OCI-LY7 (cell line): ENCODE measurements at regions not wholly inside any gene's neighbourhood (a gene's known extent, or its start where the extent isn't known, plus 50 kb on each side); places are given as distances from the start of the nearest gene placed in this dataset.

Source experiments
- BruUV-seq: library from RNA; stranded (reverse); fragments of 400-500 nt; replicated peaks from 2 replicates; lab custom pipeline; 2021; lab: Mats Ljungman, UMichigan
- CTCF ChIA-PET: fragments of 300-600 bp; sonication (Branson Sonifier 250); formaldehyde crosslinking; loops from one replicate; lab custom pipeline; 2022; ENCODE audit warnings: antibody characterized with exemption; ENCODE audit not compliant: unreplicated experiment; lab: Charles Lee
- POLR2A ChIA-PET: fragments of 300-600 bp; sonication (Branson Sonifier 250); formaldehyde crosslinking; loops from one replicate; lab custom pipeline; 2022; ENCODE audit warnings: antibody characterized with exemption; lab: Charles Lee
- DNase-seq: peaks from one replicate; pipeline ENCODE4 v3.0.0-alpha.2; 2015; ENCODE audit warnings: low spot score
- H2AFZ ChIP-seq: fragments of 200-600 bp; sonication (generic), shearing (Covaris generic); 2 replicates; pipeline ENCODE4 v1.6.1; 2014; ENCODE audit warnings: mild to moderate bottlenecking, antibody characterized with exemption, low read length, moderate library complexity
- H3K27ac ChIP-seq: fragments of 200-600 bp; sonication (generic); 2 replicates; pipeline ENCODE4 v1.5.1; 2014; ENCODE audit warnings: mixed run types, low read depth, mild to moderate bottlenecking, moderate library complexity, low read length, inconsistent platforms; ENCODE audit not compliant: poor library complexity, severe bottlenecking
- H3K36me3 ChIP-seq: fragments of 200-600 bp; sonication (generic); 2 replicates; pipeline ENCODE4 v1.6.1; 2014; ENCODE audit warnings: mild to moderate bottlenecking, antibody characterized with exemption, low read length, moderate library complexity, mixed read lengths; ENCODE audit not compliant: insufficient read depth
- H3K4me1 ChIP-seq: fragments of 200-600 bp; sonication (generic); 2 replicates; pipeline ENCODE4 v1.5.1; 2014; ENCODE audit warnings: mild to moderate bottlenecking, low read length; ENCODE audit not compliant: insufficient read depth, poor library complexity, severe bottlenecking
- H3K4me2 ChIP-seq: fragments of 200-600 bp; sonication (generic); 2 replicates; pipeline ENCODE4 v1.6.1; 2014; ENCODE audit warnings: mild to moderate bottlenecking, low read length
- H3K4me3 ChIP-seq: fragments of 200-600 bp; sonication (generic); 2 replicates; pipeline ENCODE4 v1.5.1; 2014; ENCODE audit warnings: mild to moderate bottlenecking, low read depth, low read length; ENCODE audit not compliant: poor library complexity, severe bottlenecking
- H3K79me2 ChIP-seq: fragments of 200-600 bp; sonication (generic); 2 replicates; pipeline ENCODE4 v1.6.1; 2016; ENCODE audit warnings: low read depth, mild to moderate bottlenecking, low read length, moderate library complexity, mixed read lengths; ENCODE audit not compliant: insufficient read depth
- H3K9me2 ChIP-seq: fragments of 200-600 bp; sonication (generic); 2 replicates; pipeline ENCODE4 v1.6.1; 2016; ENCODE audit warnings: mild to moderate bottlenecking, low read length, mixed read lengths; ENCODE audit not compliant: insufficient read depth
- H3K9me3 ChIP-seq: fragments of 200-600 bp; sonication (generic); 2 replicates; pipeline ENCODE4 v1.6.1; 2014; ENCODE audit warnings: mild to moderate bottlenecking, mixed run types, low read length, mixed read lengths
- H4K20me1 ChIP-seq: fragments of 200-600 bp; sonication (generic); 2 replicates; pipeline ENCODE4 v1.6.1; 2014; ENCODE audit warnings: mild to moderate bottlenecking, antibody characterized with exemption, low read length, moderate library complexity, mixed read lengths; ENCODE audit not compliant: insufficient read depth
- EZH2phosphoT487 ChIP-seq: fragments of 200-600 bp; sonication (generic); IDR thresholded peaks from 2 replicates; pipeline ENCODE4 v1.6.1; 2018; ENCODE audit warnings: low read depth, borderline replicate concordance, mild to moderate bottlenecking, mixed run types, antibody characterized with exemption, low read length, moderate library complexity, mixed read lengths
- intact Hi-C: fragments of 100-400 bp; cut with micrococcal nuclease; formaldehyde crosslinking; loops from one replicate; pipeline ENCODE4 v1.10.0; 2022; ENCODE audit not compliant: unreplicated experiment
- TF ChIP-seq, protein P1 (sequence below): fragments of 200-600 bp; sonication (generic); conservative IDR thresholded peaks from 2 replicates; pipeline ENCODE4 v1.5.1; 2014; ENCODE audit warnings: mild to moderate bottlenecking, antibody characterized with exemption, low read length, moderate library complexity, mixed read lengths

DNA sequence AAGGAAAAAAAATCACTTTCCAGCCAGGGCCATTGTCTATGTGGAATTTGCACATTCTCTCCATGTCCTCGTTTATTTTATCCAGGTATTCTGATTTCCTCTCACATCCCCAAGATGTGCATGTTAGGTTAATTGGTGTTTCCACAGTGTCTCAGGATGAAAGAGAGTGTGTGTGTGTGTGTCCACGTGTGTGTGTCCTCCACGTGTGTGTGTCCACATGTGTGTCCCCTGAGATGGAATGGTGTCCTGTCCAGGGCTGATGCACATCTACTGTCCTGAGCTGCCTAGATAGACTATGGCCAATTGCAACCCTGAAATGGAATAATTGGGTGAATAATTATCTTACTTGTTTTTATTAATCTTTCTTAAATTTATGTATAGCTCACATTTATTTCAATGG lies 2436.5 kb downstream of the PCDH9 start:
- H3K9me2 ChIP-seq: no peaks in the 10 kb centered on the region
- no peaks in the 10 kb centered on the region for H3K4me1 ChIP-seq
- TF ChIP-seq, protein P1, sequence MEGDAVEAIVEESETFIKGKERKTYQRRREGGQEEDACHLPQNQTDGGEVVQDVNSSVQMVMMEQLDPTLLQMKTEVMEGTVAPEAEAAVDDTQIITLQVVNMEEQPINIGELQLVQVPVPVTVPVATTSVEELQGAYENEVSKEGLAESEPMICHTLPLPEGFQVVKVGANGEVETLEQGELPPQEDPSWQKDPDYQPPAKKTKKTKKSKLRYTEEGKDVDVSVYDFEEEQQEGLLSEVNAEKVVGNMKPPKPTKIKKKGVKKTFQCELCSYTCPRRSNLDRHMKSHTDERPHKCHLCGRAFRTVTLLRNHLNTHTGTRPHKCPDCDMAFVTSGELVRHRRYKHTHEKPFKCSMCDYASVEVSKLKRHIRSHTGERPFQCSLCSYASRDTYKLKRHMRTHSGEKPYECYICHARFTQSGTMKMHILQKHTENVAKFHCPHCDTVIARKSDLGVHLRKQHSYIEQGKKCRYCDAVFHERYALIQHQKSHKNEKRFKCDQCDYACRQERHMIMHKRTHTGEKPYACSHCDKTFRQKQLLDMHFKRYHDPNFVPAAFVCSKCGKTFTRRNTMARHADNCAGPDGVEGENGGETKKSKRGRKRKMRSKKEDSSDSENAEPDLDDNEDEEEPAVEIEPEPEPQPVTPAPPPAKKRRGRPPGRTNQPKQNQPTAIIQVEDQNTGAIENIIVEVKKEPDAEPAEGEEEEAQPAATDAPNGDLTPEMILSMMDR: no peak
- TF ChIP-seq EZH2phosphoT487: no peak
- CTCF ChIA-PET: no interaction called here
- H3K36me3 ChIP-seq: no peaks in the 10 kb centered on the region
- no peak overlapping the region for H3K4me2 ChIP-seq
- BruUV-seq: no TSS peak
- H3K79me2 ChIP-seq: no peaks in the 10 kb centered on the region
- H2AFZ ChIP-seq: no peak overlapping the region
- H3K4me3 ChIP-seq: no peak overlapping the region
- intact Hi-C loops: no loop called here
- no peaks in the 10 kb centered on the region for H3K9me3 ChIP-seq
- H4K20me1 ChIP-seq: no peaks in the 10 kb centered on the region
- POLR2A ChIA-PET: no interaction called here
- H3K27ac ChIP-seq: no peak overlapping the region
- no peak for DNase-seq

DNA sequence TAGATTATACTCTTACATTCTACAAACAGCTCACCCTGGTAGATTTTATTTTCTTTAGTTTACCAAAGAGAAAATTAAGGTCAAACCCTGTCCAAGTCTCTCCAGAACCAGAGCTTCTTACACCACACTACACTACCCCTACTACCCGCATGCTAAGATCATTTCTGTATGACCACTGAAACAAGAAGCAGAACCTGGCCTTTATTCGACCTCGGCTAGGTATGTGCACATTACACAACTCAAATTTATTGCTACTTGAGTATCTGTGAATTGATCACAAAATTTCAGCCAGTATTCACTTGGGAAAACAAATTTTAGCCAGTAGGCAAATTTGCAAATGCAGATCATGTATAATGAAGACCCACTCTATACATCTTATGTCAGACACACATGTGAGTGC lies 2437.0 kb downstream of the PCDH9 start:
- no peak overlapping the region for H3K27ac ChIP-seq
- TF ChIP-seq EZH2phosphoT487: no peak
- POLR2A ChIA-PET: no interaction called here
- H3K4me3 ChIP-seq: no peak overlapping the region
- BruUV-seq: no TSS peak
- no peak overlapping the region for H2AFZ ChIP-seq
- no peaks in the 10 kb centered on the region for H4K20me1 ChIP-seq
- no peaks in the 10 kb centered on the region for H3K9me2 ChIP-seq
- CTCF ChIA-PET: no interaction called here
- no peak overlapping the region for H3K4me2 ChIP-seq
- H3K9me3 ChIP-seq: no peaks in the 10 kb centered on the region
- DNase-seq: no peak
- no peaks in the 10 kb centered on the region for H3K4me1 ChIP-seq
- H3K36me3 ChIP-seq: no peaks in the 10 kb centered on the region
- intact Hi-C loops: no loop called here
- H3K79me2 ChIP-seq: no peaks in the 10 kb centered on the region

DNA sequence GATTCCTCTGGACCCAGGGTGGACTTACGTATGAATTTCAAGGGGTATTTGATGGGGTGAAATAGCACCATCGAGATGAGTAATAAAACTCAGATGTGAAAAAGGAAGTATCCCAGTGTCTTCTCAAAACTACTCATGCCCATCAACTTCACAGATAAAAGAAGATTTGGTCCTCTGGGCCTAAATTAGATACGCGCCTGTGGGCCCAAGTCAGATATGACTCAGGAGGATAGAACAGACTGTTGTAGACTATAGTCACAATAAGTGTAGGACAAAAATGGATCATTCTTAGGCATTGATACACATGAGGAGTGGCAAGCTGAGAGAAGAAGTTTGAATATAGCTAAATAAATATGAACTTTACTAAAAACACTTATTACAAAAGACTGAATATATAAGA lies 2438.8 kb downstream of the PCDH9 start:
- no peaks in the 10 kb centered on the region for H3K79me2 ChIP-seq

More for the DNA sequence above, 2438.8 kb downstream of the PCDH9 start:
- POLR2A ChIA-PET: no interaction called here
- no peak for DNase-seq
- H3K4me1 ChIP-seq: no peaks in the 10 kb centered on the region
- H3K27ac ChIP-seq: no peak overlapping the region
- H3K4me2 ChIP-seq: no peak overlapping the region
- no TSS peak for BruUV-seq
- H3K9me3 ChIP-seq: no peaks in the 10 kb centered on the region
- H2AFZ ChIP-seq: no peak overlapping the region
- H3K4me3 ChIP-seq: no peak overlapping the region
- H3K9me2 ChIP-seq: no peaks in the 10 kb centered on the region
- no peak for TF ChIP-seq EZH2phosphoT487
- TF ChIP-seq, protein P1: no peak
- intact Hi-C loops: no loop called here
- H4K20me1 ChIP-seq: no peaks in the 10 kb centered on the region
- H3K36me3 ChIP-seq: no peaks in the 10 kb centered on the region
- CTCF ChIA-PET: no interaction called here
